Thyroid gland (tissue), 4 donors: ENCODE measurements at regions not wholly inside any gene's neighbourhood (a gene's known extent, or its start where the extent isn't known, plus 50 kb on each side); places are given as distances from the start of the nearest gene placed in this dataset.
A peak's percentile ranks its signal among the peaks of the same experiment; 100 is the strongest.
"Not testable (repeated sequence)": the region's sequence is repeated elsewhere in the genome, so short reads cannot be mapped to it uniquely, and the experiment has no call there.

ENCODE experiments used
- DNase-seq, 2 donors: peaks; one replicate each; pipeline ENCODE4 v3.0.0-alpha.2; 2019
- H3K27ac ChIP-seq, 3 donors: fragments of 200-600 bp; sonication (generic); 1 replicate in 2 of 3; 2 replicates in 1 of 3; pipeline ENCODE4 v1.5.1; 2016 to 2019; ENCODE audit warnings: mild to moderate bottlenecking in 1 of 3, moderate library complexity in 1 of 3
- H3K27me3 ChIP-seq: fragments of 200-600 bp; sonication (generic); one replicate; pipeline ENCODE4 v1.5.1; 2019
- H3K36me3 ChIP-seq, 2 donors: fragments of 200-600 bp; sonication (generic); one replicate each; pipeline ENCODE4 v1.5.1; 2016 to 2019
- H3K4me1 ChIP-seq, 2 donors: fragments of 200-600 bp; sonication (generic); one replicate each; pipeline ENCODE4 v1.5.1; 2017 to 2019
- H3K4me3 ChIP-seq, 3 donors: fragments of 200-600 bp; sonication (generic); replicated peaks in 1 of 3; 1 replicate in 2 of 3; 2 replicates in 1 of 3; pipeline ENCODE4 v1.5.1; 2016; ENCODE audit warnings: mild to moderate bottlenecking in 1 of 3
- H3K9me3 ChIP-seq: fragments of 200-600 bp; sonication (generic); one replicate; pipeline ENCODE4 v1.5.1; 2017
- POLR2A ChIP-seq, 2 donors: fragments of 450-650 bp; IDR thresholded peaks; one replicate each; pipeline ENCODE4 v1.6.1; 2017; ENCODE audit warnings: antibody characterized with exemption in 2 of 2, mild to moderate bottlenecking in 2 of 2, moderate library complexity in 1 of 2
- WGBS, 2 donors: methylation state at CpG; one replicate each; pipeline ENCODE4 v1.1.5; 2017; 5-methylcytosine and 5-hydroxymethylcytosine counted together
- intact Hi-C: fragments of 100-400 bp; cut with DNase I; formaldehyde crosslinking; loops from one replicate; pipeline ENCODE4 v1.15.1; 2023
- TF ChIP-seq, protein P1 (sequence below), 6 experiments: fragments of 200-600 bp in 3 of 6; fragments of 450-650 bp in 3 of 6; sonication (generic) in 3 of 6; IDR thresholded peaks; one replicate each; pipeline ENCODE4 v1.5.1; 2016 to 2019; ENCODE audit warnings: antibody characterized with exemption in 6 of 6, mild to moderate bottlenecking in 2 of 6, inconsistent platforms in 1 of 6, moderate library complexity in 1 of 6

DNA sequence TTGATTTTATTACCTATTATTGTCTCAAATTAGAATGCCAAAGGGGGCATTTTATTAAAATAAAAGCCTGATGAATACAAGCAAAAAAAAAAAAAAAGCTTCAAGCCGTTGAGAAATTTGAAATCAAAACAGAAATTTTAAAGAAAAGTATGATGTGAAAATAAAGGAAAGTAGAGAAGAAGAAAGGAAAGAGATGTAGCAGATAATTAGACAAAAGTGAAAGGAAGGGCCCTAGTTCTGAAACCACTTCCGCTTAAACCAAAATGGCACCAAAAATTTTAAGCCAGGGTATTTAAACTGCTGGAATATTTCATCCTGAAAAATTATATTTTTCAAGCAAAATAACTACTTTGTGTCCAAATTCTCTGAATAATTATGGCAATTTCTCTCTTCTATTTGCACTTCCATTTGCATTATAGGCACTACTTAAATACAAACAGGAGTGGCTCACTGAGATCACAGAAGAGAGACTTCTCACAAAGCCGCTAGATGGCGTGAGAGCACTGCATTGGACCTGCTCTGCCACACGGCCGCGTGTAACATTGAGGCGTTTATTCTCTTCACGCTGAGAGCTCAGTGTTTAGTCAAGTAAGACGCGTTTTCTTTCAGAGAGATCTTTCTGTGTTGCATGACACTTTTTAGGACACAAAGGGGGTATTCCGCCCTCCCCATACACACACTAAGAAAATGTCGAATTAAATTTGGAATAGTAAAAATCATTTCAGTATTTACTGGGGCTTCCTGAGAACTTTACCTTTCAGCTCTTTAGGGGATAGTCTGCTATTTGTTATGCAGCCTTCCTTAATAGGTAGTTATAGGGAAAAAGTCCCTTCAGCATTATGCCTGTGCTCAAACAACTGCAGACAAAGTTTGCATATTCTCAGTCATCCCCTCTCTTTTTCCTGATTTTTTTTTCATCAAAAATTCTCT is 368.4 kb upstream of the CCNH start:
- Histone ChIP-seq H3K4me1 (no peaks in the 10 kb centered on the region), H3K9me3 (no peaks in the 10 kb centered on the region), H3K36me3 (no peaks in the 10 kb centered on the region), H3K27me3 (peaks cover 5% of the 10 kb centered on the region), H3K4me3 (no peak overlapping the region), H3K27ac (no peak overlapping the region)
- intact Hi-C loops: loop anchor here (5.0 kb wide), 1 partner anchor 911 kb away; no protein-coding TSS in a partner anchor
- TF ChIP-seq POLR2A (IDR thresholded peaks at IDR 0.05): no peak
- TF ChIP-seq, protein P1, sequence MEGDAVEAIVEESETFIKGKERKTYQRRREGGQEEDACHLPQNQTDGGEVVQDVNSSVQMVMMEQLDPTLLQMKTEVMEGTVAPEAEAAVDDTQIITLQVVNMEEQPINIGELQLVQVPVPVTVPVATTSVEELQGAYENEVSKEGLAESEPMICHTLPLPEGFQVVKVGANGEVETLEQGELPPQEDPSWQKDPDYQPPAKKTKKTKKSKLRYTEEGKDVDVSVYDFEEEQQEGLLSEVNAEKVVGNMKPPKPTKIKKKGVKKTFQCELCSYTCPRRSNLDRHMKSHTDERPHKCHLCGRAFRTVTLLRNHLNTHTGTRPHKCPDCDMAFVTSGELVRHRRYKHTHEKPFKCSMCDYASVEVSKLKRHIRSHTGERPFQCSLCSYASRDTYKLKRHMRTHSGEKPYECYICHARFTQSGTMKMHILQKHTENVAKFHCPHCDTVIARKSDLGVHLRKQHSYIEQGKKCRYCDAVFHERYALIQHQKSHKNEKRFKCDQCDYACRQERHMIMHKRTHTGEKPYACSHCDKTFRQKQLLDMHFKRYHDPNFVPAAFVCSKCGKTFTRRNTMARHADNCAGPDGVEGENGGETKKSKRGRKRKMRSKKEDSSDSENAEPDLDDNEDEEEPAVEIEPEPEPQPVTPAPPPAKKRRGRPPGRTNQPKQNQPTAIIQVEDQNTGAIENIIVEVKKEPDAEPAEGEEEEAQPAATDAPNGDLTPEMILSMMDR (IDR thresholded peaks at IDR 0.05): peak; percentile 53 to 91 (median 84)
- 11 to 12% methylated on average over 13 of the region's 13 CpGs for WGBS, 2 donors
- DNase-seq: peak; percentile 70 to 82

DNA sequence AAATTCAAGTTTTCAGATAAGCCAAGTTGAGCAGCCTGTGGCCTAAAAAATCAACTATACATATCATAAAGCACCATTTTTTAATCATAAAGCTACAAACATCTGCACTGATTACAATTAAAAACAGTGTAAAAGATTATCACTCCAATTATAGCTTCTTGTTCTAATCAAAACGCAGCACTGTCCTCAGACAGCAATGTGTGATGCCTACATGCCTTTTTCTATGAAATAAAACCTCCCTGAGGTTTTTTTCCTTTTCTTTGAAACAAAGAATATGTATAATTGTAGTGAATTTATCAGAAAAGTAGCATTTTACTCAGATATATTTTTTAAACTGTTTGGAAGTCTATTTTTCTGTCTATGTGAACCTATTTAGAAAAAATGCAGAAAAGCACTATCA is 366.1 kb upstream of the CCNH start:
- no peak for DNase-seq
- Histone ChIP-seq H3K9me3 (no peaks in the 10 kb centered on the region), H3K27me3 (no peaks in the 10 kb centered on the region), H3K36me3 (no peaks in the 10 kb centered on the region), H3K4me3 (no peak overlapping the region), H3K4me1 (no peaks in the 10 kb centered on the region), H3K27ac (no peak overlapping the region)
- TF ChIP-seq, protein P1 (IDR thresholded peaks at IDR 0.05): no peak
- TF ChIP-seq POLR2A (IDR thresholded peaks at IDR 0.05): no peak
- intact Hi-C loops: no loop called here
- 88 to 92% methylated on average over 1 of the region's 1 CpG for WGBS, 2 donors

DNA sequence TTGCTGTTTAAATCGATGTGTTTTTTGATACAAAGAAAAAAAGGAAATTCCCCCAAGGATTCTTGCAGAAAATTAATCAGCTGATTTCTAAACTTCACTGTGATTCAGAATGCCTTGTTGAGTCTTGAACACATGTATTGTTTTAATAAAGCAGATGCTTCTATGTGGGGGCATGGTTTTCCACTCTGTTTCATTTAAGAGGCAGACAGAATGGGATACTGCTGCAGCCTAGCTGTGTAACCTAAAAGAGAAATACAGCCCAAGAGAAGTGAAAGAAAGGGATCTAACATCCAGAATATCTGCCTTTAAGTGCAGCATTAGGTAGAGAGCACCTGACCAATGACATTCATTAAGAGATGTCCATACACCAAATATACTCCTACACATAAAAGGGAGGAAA is 365.1 kb upstream of the CCNH start:
- Histone ChIP-seq H3K9me3 (no peaks in the 10 kb centered on the region), H3K4me3 (no peak overlapping the region), H3K27me3 (no peaks in the 10 kb centered on the region), H3K27ac (no peak overlapping the region), H3K4me1 (no peaks in the 10 kb centered on the region), H3K36me3 (no peaks in the 10 kb centered on the region)
- 71 to 73% methylated on average over 1 of the region's 1 CpG for WGBS, 2 donors
- TF ChIP-seq, protein P1 (IDR thresholded peaks at IDR 0.05): no peak
- no peak for TF ChIP-seq POLR2A (IDR thresholded peaks at IDR 0.05)
- intact Hi-C loops: no loop called here
- no peak for DNase-seq

DNA sequence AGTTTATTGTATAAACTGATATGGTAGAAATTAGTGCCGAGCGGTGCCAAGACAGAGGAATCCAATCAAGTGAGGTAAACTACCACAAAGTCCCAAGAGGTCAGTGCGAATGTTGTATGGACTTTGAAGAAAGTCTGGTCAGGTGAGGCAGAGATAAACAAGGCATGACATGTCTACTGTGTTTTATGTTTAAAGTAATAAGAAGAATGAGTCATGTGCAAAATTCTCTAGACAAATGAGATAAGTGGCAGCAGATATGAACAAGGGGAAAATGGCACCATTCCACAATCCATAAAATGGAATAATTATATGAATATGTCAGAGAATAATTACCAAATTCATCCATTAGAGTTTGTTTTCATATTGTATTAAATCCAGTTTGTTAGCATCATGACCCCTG is 364.1 kb upstream of the CCNH start:
- Histone ChIP-seq H3K9me3 (no peaks in the 10 kb centered on the region), H3K4me1 (no peaks in the 10 kb centered on the region), H3K27me3 (no peaks in the 10 kb centered on the region), H3K36me3 (no peaks in the 10 kb centered on the region), H3K27ac (no peak overlapping the region), H3K4me3 (no peak overlapping the region)
- 94 to 95% methylated on average over 3 of the region's 3 CpGs for WGBS, 2 donors
- no peak for DNase-seq
- intact Hi-C loops: no loop called here
- no peak for TF ChIP-seq POLR2A (IDR thresholded peaks at IDR 0.05)
- TF ChIP-seq, protein P1 (IDR thresholded peaks at IDR 0.05): no peak

DNA sequence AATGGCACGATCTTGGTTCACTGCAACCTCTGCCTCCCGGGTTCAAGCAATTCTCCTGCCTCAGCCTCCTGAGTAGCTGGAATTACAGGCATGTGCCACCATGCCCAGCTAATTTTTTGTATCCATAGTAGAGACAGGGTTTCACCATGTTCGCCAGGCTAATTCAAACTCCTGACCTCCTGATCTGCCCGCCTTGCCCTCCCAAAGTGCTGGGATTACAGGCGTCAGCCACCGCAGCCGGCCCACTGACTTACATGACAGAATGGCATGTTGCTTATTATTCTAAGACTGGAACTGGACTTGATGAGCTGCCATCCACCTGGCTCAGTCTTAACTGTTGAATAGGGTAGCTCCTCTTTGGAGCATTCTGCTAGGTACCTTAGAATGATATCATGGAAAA is 363.6 kb upstream of the CCNH start:
- H3K4me1 ChIP-seq, H3K9me3 ChIP-seq, H3K27ac ChIP-seq, H3K36me3 ChIP-seq, H3K27me3 ChIP-seq, DNase-seq, intact Hi-C loops, H3K4me3 ChIP-seq: not testable (repeated sequence)
- WGBS, 2 donors: 88 to 89% methylated on average over 7 of the region's 7 CpGs
